ENCODE measurements at regions not wholly inside any gene's neighbourhood (a gene's known extent, or its start where the extent isn't known, plus 50 kb on each side); places are given as distances from the start of the nearest gene placed in this dataset.

GRCh38 chr5:74394916-74395880 is 245.3 kb downstream of the ENC1 start (continued):
- TF ChIP-seq CBX5 (IDR thresholded peaks at IDR 0.05; ENCODE audit: low read depth, low read length) (no peak), ZNF274 (IDR thresholded peaks at IDR 0.05; ENCODE audit: borderline replicate concordance, extremely low read depth, low read length) (no peak), BRCA1 (IDR thresholded peaks at IDR 0.05; ENCODE audit: low read depth, low read length) (no peak), ASH2L (IDR thresholded peaks at IDR 0.05; ENCODE audit: low read length) (peak; percentile 81), ATF2 (IDR thresholded peaks at IDR 0.05; ENCODE audit: low read length) (peak; percentile 83; the same call in 1 of the 2 replicates), RBBP5 (IDR thresholded peaks at IDR 0.05; ENCODE audit: borderline replicate concordance, low read depth, low read length) (no peak), TAF1 (IDR thresholded peaks at IDR 0.05; ENCODE audit: low read depth, low read length) (no peak), NANOG (IDR thresholded peaks at IDR 0.05; ENCODE audit: insufficient read depth, low read depth, low read length, poor library complexity, severe bottlenecking) (no peak), TBP (IDR thresholded peaks at IDR 0.05; ENCODE audit: low read depth, low read length) (no peak)
